ENCODE measurements at regions not wholly inside any gene's neighbourhood (a gene's known extent, or its start where the extent isn't known, plus 50 kb on each side); places are given as distances from the start of the nearest gene placed in this dataset.

GRCh38 chr2:180734382-180734781, 246.0 kb upstream of the UBE2E3 start:
- no peak for DNase-seq

- DNase-seq = no peak
Observed at GRCh38 chr2:180733330-180733729, 247.1 kb upstream of the UBE2E3 start.

GRCh38 chr2:180732337-180732736, 248.1 kb upstream of the UBE2E3 start:
- DNase-seq = no peak

- DNase-seq = no peak
Observed at GRCh38 chr2:180730976-180731375, 249.4 kb upstream of the UBE2E3 start.

- no peak for DNase-seq
Observed at GRCh38 chr2:180728928-180729559, 251.4 kb upstream of the UBE2E3 start.

GRCh38 chr2:180723712-180724111, 256.7 kb upstream of the UBE2E3 start:
- no peak for DNase-seq

GRCh38 chr2:180722551-180723239, 257.7 kb upstream of the UBE2E3 start:
- no peak for DNase-seq

GRCh38 chr2:180720829-180721228, 259.6 kb upstream of the UBE2E3 start:
- no peak for DNase-seq

GRCh38 chr2:180717588-180717987, 262.8 kb upstream of the UBE2E3 start:
- no peak for DNase-seq

GRCh38 chr2:180716186-180717180, 263.9 kb upstream of the UBE2E3 start:
- DNase-seq = no peak

- no peak for DNase-seq
Observed at GRCh38 chr2:180715044-180715443, 265.4 kb upstream of the UBE2E3 start.

GRCh38 chr2:180709392-180710145, 270.8 kb upstream of the UBE2E3 start:
- DNase-seq = no peak

- no peak for DNase-seq
Observed at GRCh38 chr2:180707884-180708205, 272.6 kb upstream of the UBE2E3 start.

GRCh38 chr2:180707175-180707883, 273.1 kb upstream of the UBE2E3 start:
- no peak for DNase-seq

GRCh38 chr2:180706694-180707093, 273.7 kb upstream of the UBE2E3 start:
- no peak for DNase-seq

GRCh38 chr2:180705551-180705950, 274.9 kb upstream of the UBE2E3 start:
- no peak for DNase-seq

GRCh38 chr2:180705122-180705521, 275.3 kb upstream of the UBE2E3 start:
- no peak for DNase-seq

GRCh38 chr2:180699657-180700361, 280.6 kb upstream of the UBE2E3 start:
- no peak for DNase-seq

GRCh38 chr2:180698668-180699067, 281.7 kb upstream of the UBE2E3 start:
- no peak for DNase-seq

- no peak for DNase-seq
Observed at GRCh38 chr2:180695586-180696401, 284.6 kb upstream of the UBE2E3 start.
